Thyroid gland (tissue), 4 donors: ENCODE measurements at regions not wholly inside any gene's neighbourhood (a gene's known extent, or its start where the extent isn't known, plus 50 kb on each side); places are given as distances from the start of the nearest gene placed in this dataset.

Experiments
- CTCF ChIP-seq, 6 experiments: fragments of 200-600 bp in 3 of 6; fragments of 450-650 bp in 3 of 6; sonication (generic) in 3 of 6; IDR thresholded peaks; one replicate each; pipeline ENCODE4 v1.5.1; 2016 to 2019; ENCODE audit warnings: antibody characterized with exemption in 6 of 6, mild to moderate bottlenecking in 2 of 6, inconsistent platforms in 1 of 6, moderate library complexity in 1 of 6
- POLR2A ChIP-seq, 2 donors: fragments of 450-650 bp; IDR thresholded peaks; one replicate each; pipeline ENCODE4 v1.6.1; 2017; ENCODE audit warnings: antibody characterized with exemption in 2 of 2, mild to moderate bottlenecking in 2 of 2, moderate library complexity in 1 of 2

- TF ChIP-seq CTCF (IDR thresholded peaks at IDR 0.05) (no peak), POLR2A (IDR thresholded peaks at IDR 0.05) (no peak)
Measured at GRCh38 chr18:59758837-59759236, 61.6 kb upstream of the CCBE1 start.
